ENCODE measurements at regions not wholly inside any gene's neighbourhood (a gene's known extent, or its start where the extent isn't known, plus 50 kb on each side); places are given as distances from the start of the nearest gene placed in this dataset.

GRCh38 chr7:81449105-81449504, 320.7 kb downstream of the HGF start:
- intact Hi-C loops (cut with DNase I), result no loop called here
- TF ChIP-seq POLR2A (IDR thresholded peaks at IDR 0.05) (no peak), CTCF (IDR thresholded peaks at IDR 0.05) (no peak), EP300 (IDR thresholded peaks at IDR 0.05) (no peak)
- no peak overlapping the region for H3K4me3 ChIP-seq
- no peaks in the 10 kb centered on the region for H3K4me1 ChIP-seq (ENCODE audit: insufficient read depth)
- no peaks in the 10 kb centered on the region for H3K27me3 ChIP-seq
- no peak overlapping the region for H3K27ac ChIP-seq
- no peak for DNase-seq
- no peaks in the 10 kb centered on the region for H3K36me3 ChIP-seq
- H3K9me3 ChIP-seq, result no peaks in the 10 kb centered on the region

GRCh38 chr7:81447351-81447952, 322.4 kb downstream of the HGF start:
- Histone ChIP-seq H3K4me3 (no peak overlapping the region), H3K27ac (no peak overlapping the region), H3K27me3 (no peaks in the 10 kb centered on the region), H3K9me3 (no peaks in the 10 kb centered on the region), H3K4me1 (ENCODE audit: insufficient read depth) (no peaks in the 10 kb centered on the region), H3K36me3 (no peaks in the 10 kb centered on the region)
- DNase-seq, result no peak
- intact Hi-C loops (cut with DNase I), result no loop called here
- TF ChIP-seq CTCF (IDR thresholded peaks at IDR 0.05) (peak in 1 of 3 donors; percentile 26), EP300 (IDR thresholded peaks at IDR 0.05) (no peak), POLR2A (IDR thresholded peaks at IDR 0.05) (no peak)
- 15 to 23% (median 18%) methylated on average over 4 of the region's 4 CpGs for WGBS, 3 donors

GRCh38 chr7:81446212-81446611, 323.6 kb downstream of the HGF start:
- intact Hi-C loops (cut with DNase I), result no loop called here
- H3K36me3 ChIP-seq, result no peaks in the 10 kb centered on the region
- DNase-seq, result no peak
- 87% methylated on average over 1 of the region's 1 CpG for WGBS, 3 donors
- H3K4me1 ChIP-seq (ENCODE audit: insufficient read depth), result no peaks in the 10 kb centered on the region
- no peaks in the 10 kb centered on the region for H3K27me3 ChIP-seq
- H3K9me3 ChIP-seq, result no peaks in the 10 kb centered on the region
- TF ChIP-seq CTCF (IDR thresholded peaks at IDR 0.05) (no peak), EP300 (IDR thresholded peaks at IDR 0.05) (no peak), POLR2A (IDR thresholded peaks at IDR 0.05) (no peak)
- H3K27ac ChIP-seq, result no peak overlapping the region
- H3K4me3 ChIP-seq, result no peak overlapping the region

- Histone ChIP-seq H3K36me3 (no peaks in the 10 kb centered on the region), H3K27me3 (no peaks in the 10 kb centered on the region), H3K27ac (no peak overlapping the region), H3K9me3 (no peaks in the 10 kb centered on the region), H3K4me3 (no peak overlapping the region), H3K4me1 (ENCODE audit: insufficient read depth) (no peaks in the 10 kb centered on the region)
- no peak for DNase-seq
- 96 to 100% (median 97%) methylated on average over 1 of the region's 1 CpG for WGBS, 3 donors
- TF ChIP-seq EP300 (IDR thresholded peaks at IDR 0.05) (no peak), CTCF (IDR thresholded peaks at IDR 0.05) (no peak), POLR2A (IDR thresholded peaks at IDR 0.05) (no peak)
- intact Hi-C loops (cut with DNase I), result no loop called here
Observed at GRCh38 chr7:81445462-81445861, 324.4 kb downstream of the HGF start.

Data from ovary (tissue), 7 donors.